Suprapubic skin (tissue), 3 donors: ENCODE measurements at regions not wholly inside any gene's neighbourhood (a gene's known extent, or its start where the extent isn't known, plus 50 kb on each side); places are given as distances from the start of the nearest gene placed in this dataset.

Source experiments
- CTCF ChIP-seq, 2 donors: fragments of 200-600 bp in 1 of 2; fragments of 450-650 bp in 1 of 2; sonication (generic) in 1 of 2; IDR thresholded peaks; one replicate each; pipeline ENCODE4 v1.5.1; 2016 to 2019; ENCODE audit warnings: antibody characterized with exemption in 2 of 2, mild to moderate bottlenecking in 1 of 2, moderate library complexity in 1 of 2
- EP300 ChIP-seq: sonication (generic); formaldehyde crosslinking; IDR thresholded peaks from one replicate; pipeline ENCODE4 v1.6.1; 2017; ENCODE audit warnings: antibody characterized with exemption
- POLR2A ChIP-seq, 2 donors: fragments of 450-650 bp; IDR thresholded peaks; one replicate each; pipeline ENCODE4 v1.6.1; 2017; ENCODE audit warnings: antibody characterized with exemption in 2 of 2, mild to moderate bottlenecking in 2 of 2, moderate library complexity in 2 of 2

GRCh38 chr2:216296856-216297255 lies 75.4 kb downstream of the MARCHF4 start:
- TF ChIP-seq POLR2A (IDR thresholded peaks at IDR 0.05) = no peak
- no peak for TF ChIP-seq CTCF (IDR thresholded peaks at IDR 0.05)
- no peak for TF ChIP-seq EP300
